ENCODE measurements at regions not wholly inside any gene's neighbourhood (a gene's known extent, or its start where the extent isn't known, plus 50 kb on each side); places are given as distances from the start of the nearest gene placed in this dataset.

GRCh38 chr16:11401161-11402050, 56.1 kb downstream of the RMI2 start:
- no peak for DNase-seq (ENCODE audit: low read depth in 2 of 2)

DNA sequence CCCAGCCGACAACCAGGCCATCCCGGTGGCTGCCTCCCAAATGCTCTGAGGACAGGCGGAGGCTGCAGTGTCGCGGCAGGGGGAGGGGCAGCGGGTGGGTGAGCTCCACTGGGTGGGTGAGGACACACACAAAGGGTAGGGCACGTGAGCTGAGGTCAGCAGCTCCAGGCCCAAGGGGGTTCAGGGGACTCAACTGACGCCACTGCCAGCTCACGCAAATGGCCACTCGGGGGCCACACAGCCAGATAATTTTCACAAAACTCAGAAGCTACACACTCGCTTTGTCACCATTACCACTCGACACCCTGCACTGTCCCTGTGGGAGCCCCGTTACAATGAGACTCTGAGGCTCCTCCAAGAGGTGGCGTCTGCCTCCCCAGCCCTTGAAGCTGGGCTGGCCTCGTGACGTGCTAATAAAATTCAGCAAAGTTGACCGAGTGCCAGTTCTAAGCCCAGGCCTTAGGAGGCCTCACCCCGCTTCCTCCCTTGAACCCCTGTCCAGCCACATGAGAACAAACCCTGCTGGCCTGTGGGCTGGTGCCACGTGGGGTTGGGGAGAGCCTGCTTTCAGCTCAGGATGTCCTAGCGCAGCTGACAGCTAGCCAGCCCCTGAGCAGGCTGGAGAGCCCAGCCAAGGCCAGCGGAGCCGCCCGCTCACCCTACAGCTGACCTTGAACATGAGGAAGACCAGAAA, 56.9 kb downstream of the RMI2 start:
- DNase-seq (ENCODE audit: low read depth in 2 of 2): no peak

- no peak for DNase-seq (ENCODE audit: low read depth in 2 of 2)
Measured at GRCh38 chr16:11402745-11403533, 57.7 kb downstream of the RMI2 start.

GRCh38 chr16:11403534-11403795, 58.2 kb downstream of the RMI2 start:
- DNase-seq (ENCODE audit: low read depth in 2 of 2): no peak

DNA sequence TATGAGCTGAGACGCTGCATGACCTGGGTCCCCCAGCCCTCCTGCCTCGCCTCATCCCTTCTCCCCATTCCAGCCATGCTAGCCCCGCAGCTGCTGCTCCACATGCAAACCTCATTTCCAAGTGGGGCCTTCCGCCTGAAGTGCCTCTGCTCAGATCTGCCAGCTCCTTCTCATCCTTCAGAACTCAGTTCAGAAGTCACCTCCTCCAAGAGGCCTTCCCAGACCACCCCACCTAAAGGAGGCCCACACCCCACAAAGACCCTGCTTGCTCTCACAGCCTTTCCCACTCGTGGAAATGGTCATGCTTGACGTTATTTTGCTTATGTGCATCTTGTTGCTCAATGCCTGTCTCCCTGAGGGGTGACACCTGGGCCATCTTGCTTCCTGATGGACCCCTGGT, 58.7 kb downstream of the RMI2 start:
- no peak for DNase-seq (ENCODE audit: low read depth in 2 of 2)

GRCh38 chr16:11404603-11405002, 59.3 kb downstream of the RMI2 start:
- DNase-seq (ENCODE audit: low read depth in 2 of 2): no peak

- peak in 1 of 2 donors; percentile 21 for DNase-seq (ENCODE audit: low read depth in 2 of 2)
Measured at GRCh38 chr16:11405331-11406176, 60.3 kb downstream of the RMI2 start.

GRCh38 chr16:11406177-11406560, 60.9 kb downstream of the RMI2 start:
- DNase-seq (ENCODE audit: low read depth in 2 of 2): no peak

DNA sequence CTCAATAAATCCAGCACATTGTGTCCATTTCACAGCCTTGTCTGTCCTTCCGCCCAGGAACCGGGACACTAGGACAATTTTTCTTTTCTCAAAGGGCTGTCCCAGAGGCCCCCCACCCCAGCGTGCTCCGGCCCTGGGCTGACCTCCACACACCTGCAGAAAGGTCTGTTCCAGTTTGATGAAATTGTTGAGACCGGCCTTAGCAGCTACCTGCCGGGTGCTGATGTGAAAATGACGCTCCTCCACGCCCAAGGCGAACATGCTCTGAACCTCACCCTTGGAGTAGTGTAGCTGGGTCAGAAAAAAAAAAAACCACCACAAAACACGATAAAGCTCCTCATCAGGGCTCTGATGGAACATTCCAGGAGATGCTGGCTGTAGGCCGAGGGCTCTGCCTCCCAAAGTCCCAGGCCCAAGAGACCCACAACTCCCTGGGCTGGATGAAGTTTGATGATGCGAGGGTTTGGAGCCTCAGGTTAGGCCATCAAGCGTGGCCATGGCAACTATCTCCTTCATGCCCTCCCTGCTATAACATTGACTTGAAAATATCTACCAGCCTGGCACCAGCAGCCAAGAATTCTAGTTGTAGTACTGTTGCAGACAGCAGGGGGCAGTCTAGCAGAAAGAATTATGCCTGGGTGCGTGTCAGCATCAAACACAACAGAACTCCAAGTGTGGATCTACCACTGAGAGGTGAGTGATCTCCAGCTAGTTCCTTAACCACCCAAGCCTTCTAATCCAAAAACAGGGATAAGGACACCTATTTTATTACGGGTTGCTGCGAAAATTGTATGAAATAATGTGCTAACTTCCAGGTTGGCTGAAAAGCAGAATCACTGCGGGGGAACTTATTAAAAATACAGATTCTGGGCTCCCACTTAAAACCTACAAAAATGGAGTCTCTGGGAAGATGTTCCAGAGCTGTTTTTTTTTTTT, 62.1 kb downstream of the RMI2 start:
- peak in 1 of 2 donors; percentile 22 for DNase-seq (ENCODE audit: low read depth in 2 of 2)

- DNase-seq (ENCODE audit: low read depth in 2 of 2): no peak
Measured at GRCh38 chr16:11408216-11408615, 63.0 kb downstream of the RMI2 start.

DNA sequence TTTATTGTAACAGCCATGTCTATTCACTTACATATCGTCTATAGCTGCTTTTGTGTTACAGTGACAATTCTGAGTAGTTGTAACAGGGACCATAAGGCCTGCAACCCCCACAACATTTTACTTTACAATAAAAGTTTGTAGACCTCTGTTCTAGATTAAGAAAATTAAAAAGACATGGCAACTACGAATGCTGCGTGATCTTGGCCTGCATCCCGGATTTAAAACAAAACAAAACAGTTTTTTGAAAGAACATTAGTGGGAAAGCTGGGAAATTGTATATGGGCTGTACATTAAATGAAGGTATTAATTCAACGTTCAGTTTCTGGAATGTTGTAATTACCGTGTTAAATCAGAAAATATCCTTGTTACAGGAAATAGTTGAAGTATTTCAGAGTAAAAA, 64.1 kb downstream of the RMI2 start:
- DNase-seq (ENCODE audit: low read depth in 2 of 2): no peak

DNA sequence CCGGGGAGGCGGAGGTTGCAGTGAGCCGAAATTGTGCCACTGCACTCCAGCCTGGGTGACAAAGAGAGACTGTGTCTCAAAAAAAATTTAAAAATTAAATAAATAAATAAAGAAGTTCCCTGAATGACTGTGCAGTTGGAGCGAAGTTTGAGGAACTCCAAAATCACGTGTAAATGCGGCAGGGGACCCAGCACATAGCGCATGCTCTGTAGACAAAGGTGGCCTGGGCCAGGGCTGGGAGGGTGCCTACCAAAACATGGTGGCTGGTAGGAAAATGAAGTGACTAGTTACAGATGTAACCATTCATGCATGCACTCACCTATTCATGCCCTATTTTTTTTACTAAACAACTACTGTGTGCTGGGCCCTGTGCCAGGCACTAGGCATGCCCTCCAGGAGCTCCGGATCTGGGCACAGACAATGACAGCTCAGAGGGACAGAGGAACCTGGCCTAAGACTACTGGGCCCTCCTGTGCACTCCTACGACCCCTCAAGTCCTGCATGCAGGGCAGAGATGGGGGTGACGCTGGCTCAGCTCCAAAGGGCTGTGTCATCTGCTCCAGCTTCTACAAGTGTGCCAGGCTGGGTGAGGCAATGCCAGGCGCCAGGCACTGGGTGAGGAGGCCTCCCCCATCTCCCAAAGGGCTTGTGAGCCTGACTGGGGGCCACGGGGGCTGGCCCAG, 65.3 kb downstream of the RMI2 start:
- DNase-seq (ENCODE audit: low read depth in 2 of 2): no peak

- DNase-seq (ENCODE audit: low read depth in 2 of 2): no peak
Measured at GRCh38 chr16:11411059-11411550, 65.8 kb downstream of the RMI2 start.

DNA sequence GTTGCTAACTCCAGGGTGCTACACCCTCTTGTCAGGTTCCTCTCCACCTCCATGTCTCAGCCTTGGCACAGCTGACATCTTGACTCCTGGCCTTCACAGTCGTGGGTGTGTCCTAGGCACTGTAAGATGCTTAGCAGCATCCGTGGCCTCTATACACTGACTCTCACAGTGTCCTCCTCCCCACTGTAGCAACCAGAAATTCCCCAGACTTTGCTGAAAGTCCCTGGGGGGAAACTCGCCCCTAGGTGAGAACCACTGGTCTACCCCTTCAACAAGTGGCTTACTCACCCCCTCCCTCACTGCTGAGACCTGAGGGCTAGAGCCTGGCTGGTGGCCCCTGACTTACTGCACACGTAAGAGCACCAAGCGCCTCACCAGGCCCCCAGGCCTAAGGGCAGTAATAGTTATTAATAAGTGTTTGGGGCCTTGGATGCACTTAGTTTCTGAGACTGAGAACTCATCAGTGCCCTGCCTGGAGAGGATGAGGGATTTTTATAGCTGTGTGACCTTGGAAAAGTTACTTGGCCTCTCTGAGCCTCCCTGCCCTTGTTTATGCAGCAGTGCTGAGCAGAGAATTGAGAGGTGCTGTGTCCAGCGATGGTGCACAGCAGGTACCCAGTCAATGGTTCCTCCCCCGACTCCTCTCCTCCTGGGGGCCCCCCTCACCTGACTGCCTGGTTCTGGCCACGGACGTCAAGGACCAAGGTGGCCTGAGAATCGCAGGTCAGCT, 67.1 kb downstream of the RMI2 start:
- no peak for DNase-seq (ENCODE audit: low read depth in 2 of 2)

GRCh38 chr16:11412965-11413887, 68.0 kb downstream of the RMI2 start:
- no peak for DNase-seq (ENCODE audit: low read depth in 2 of 2)

GRCh38 chr16:11413907-11414595, 68.8 kb downstream of the RMI2 start:
- no peak for DNase-seq (ENCODE audit: low read depth in 2 of 2)

Data from stimulated activated CD8-positive, alpha-beta memory T cell treated with anti-CD3 and anti-CD28 coated beads, Interleukin-15, amount 100 ng/mL, for 48 hours (primary cell).